Body of pancreas (tissue), 4 donors: ENCODE measurements at regions not wholly inside any gene's neighbourhood (a gene's known extent, or its start where the extent isn't known, plus 50 kb on each side); places are given as distances from the start of the nearest gene placed in this dataset.

Experiments
- ATAC-seq: fragments of 150-250 bp; one replicate; pipeline ENCODE4 v1.9.1; 2016
- DNase-seq, 4 donors: peaks; one replicate each; pipeline ENCODE4 v3.0.0-alpha.2; 2019
- H3K27ac ChIP-seq, 4 donors: fragments of 200-600 bp; sonication (generic); 1 replicate in 3 of 4; 2 replicates in 1 of 4; pipeline versions ENCODE4 v1.5.1 to v1.6.1; 2016 to 2019; ENCODE audit warnings: mild to moderate bottlenecking in 1 of 4, mixed read lengths in 1 of 4, moderate library complexity in 1 of 4
- H3K27me3 ChIP-seq, 2 donors: fragments of 200-600 bp; sonication (generic); one replicate each; pipeline ENCODE4 v1.6.0; 2016; ENCODE audit warnings: mild to moderate bottlenecking in 1 of 2
- H3K36me3 ChIP-seq, 2 donors: fragments of 200-600 bp; sonication (generic); replicated peaks in 1 of 2; 2 replicates each; pipeline ENCODE4 v1.5.1; 2016; ENCODE audit warnings: low read depth in 2 of 2; ENCODE audit not compliant: insufficient read depth in 1 of 2
- H3K4me1 ChIP-seq: fragments of 200-600 bp; sonication (generic); one replicate; pipeline ENCODE4 v1.6.0; 2016
- H3K4me3 ChIP-seq, 2 donors: fragments of 200-600 bp; sonication (generic); 1 replicate in 1 of 2; 2 replicates in 1 of 2; pipeline ENCODE4 v1.5.1; 2016 to 2019
- H3K9me3 ChIP-seq, 3 donors: fragments of 200-600 bp; sonication (generic); 1 replicate in 2 of 3; 2 replicates in 1 of 3; pipeline ENCODE4 v1.5.1; 2016
- CTCF ChIP-seq, 7 experiments: fragments of 450-650 bp in 4 of 7; fragments of 200-600 bp in 3 of 7; sonication (generic) in 3 of 7; IDR thresholded peaks; one replicate each; pipeline ENCODE4 v1.5.1; 2016 to 2019; ENCODE audit warnings: antibody characterized with exemption in 7 of 7
- POLR2A ChIP-seq, 3 donors: fragments of 450-650 bp; IDR thresholded peaks; one replicate each; pipeline ENCODE4 v1.6.1; 2016; ENCODE audit warnings: antibody characterized with exemption in 3 of 3, mild to moderate bottlenecking in 2 of 3
- WGBS, 2 donors: methylation state at CpG; one replicate each; pipeline ENCODE4 v1.1.5; 2017; 5-methylcytosine and 5-hydroxymethylcytosine counted together
- intact Hi-C: fragments of 100-400 bp; cut with DNase I; formaldehyde crosslinking; loops from one replicate; pipeline ENCODE4 v1.15.1; 2023

DNA sequence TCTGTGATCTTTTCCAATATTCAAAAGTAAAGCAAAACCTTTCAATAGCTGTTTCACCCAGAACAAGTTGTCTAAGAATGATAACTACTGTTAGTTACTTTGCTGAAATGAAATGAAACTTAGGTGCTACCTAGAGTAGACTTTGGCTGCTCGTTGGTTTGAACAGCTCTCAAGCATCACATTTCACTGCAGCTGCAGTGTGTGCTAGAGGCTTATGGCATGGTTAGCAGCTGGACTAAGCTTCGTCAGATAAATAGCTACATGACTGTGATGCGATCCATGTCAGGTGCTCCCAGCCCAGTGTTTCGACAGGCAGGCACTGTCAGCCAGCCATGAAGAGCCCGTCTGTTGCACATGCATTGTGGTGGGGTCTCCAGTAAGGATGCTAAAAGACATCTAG lies 201.1 kb downstream of the TFAP2B start:
- WGBS, 2 donors = 38 to 43% methylated on average over 5 of the region's 5 CpGs
- TF ChIP-seq CTCF (IDR thresholded peaks at IDR 0.05) = no peak
- no peak for TF ChIP-seq POLR2A (IDR thresholded peaks at IDR 0.05)
- no peak overlapping the region for H3K4me3 ChIP-seq
- no peak overlapping the region for H3K27ac ChIP-seq
- no peaks in the 10 kb centered on the region for H3K36me3 ChIP-seq
- H3K4me1 ChIP-seq = no peaks in the 10 kb centered on the region
- intact Hi-C loops = no loop called here
- ATAC-seq = no peak
- no peak for DNase-seq
- H3K9me3 ChIP-seq = no peaks in the 10 kb centered on the region
- H3K27me3 ChIP-seq = no peaks in the 10 kb centered on the region

- ATAC-seq = no peak
- no peaks in the 10 kb centered on the region for H3K4me1 ChIP-seq
- H3K36me3 ChIP-seq = no peaks in the 10 kb centered on the region
- H3K9me3 ChIP-seq = no peaks in the 10 kb centered on the region
- H3K4me3 ChIP-seq = no peak overlapping the region
- TF ChIP-seq POLR2A (IDR thresholded peaks at IDR 0.05) = no peak
- TF ChIP-seq CTCF (IDR thresholded peaks at IDR 0.05) = no peak
- DNase-seq = no peak
- 55 to 66% methylated on average over 3 of the region's 3 CpGs for WGBS, 2 donors
- no peaks in the 10 kb centered on the region for H3K27me3 ChIP-seq
- intact Hi-C loops = no loop called here
- no peak overlapping the region for H3K27ac ChIP-seq
These were observed 202.5 kb downstream of the TFAP2B start for GRCh38 chr6:51021171-51021570.

- TF ChIP-seq POLR2A (IDR thresholded peaks at IDR 0.05) (no peak), CTCF (IDR thresholded peaks at IDR 0.05) (no peak)
- Histone ChIP-seq H3K4me3 (no peak overlapping the region), H3K36me3 (no peaks in the 10 kb centered on the region), H3K9me3 (no peaks in the 10 kb centered on the region), H3K27ac (no peak overlapping the region), H3K27me3 (no peaks in the 10 kb centered on the region), H3K4me1 (no peaks in the 10 kb centered on the region)
- WGBS, 2 donors = 33 to 37% methylated on average over 3 of the region's 3 CpGs
- no peak for DNase-seq
- no peak for ATAC-seq
- intact Hi-C loops = no loop called here
These were observed 205.5 kb downstream of the TFAP2B start for GRCh38 chr6:51024126-51024525.

DNA sequence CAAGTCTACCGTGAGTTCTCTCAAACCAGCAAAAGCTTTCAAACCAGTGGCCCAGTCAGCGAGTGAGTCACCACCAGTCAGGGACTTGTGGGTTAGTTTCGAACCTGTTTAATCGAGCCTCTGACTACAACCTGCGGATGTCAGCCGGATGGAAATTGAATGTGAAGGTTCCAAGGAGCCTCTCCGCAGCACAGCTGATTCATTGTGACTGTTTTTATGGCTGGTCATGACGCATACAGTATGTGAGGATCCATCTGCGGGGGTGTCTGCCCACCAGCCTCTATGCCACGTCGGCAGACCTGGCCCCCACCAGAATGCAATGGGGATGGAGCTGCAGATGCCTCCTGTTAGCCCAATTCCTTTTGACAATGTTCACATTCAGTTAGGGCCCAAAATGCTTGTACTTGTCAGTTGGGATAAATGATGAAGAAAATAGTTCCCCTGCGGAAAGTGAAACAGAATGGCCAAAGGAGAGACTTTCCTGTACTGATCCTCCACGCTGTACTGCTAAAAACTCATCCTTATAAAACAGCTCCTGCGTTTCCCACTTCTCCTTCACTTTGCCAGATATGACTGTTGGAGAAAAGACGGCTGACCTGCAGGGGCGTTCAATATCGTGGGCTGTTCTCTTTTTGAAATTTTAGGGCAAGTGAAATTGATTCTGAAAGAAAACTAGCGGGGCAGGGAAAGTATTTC lies 206.6 kb downstream of the TFAP2B start:
- no peak overlapping the region for H3K27ac ChIP-seq
- H3K4me3 ChIP-seq = no peak overlapping the region
- DNase-seq (no peak), ATAC-seq (no peak)
- H3K27me3 ChIP-seq = no peaks in the 10 kb centered on the region
- H3K9me3 ChIP-seq = no peaks in the 10 kb centered on the region
- TF ChIP-seq CTCF (IDR thresholded peaks at IDR 0.05) (no peak), POLR2A (IDR thresholded peaks at IDR 0.05) (no peak)
- H3K36me3 ChIP-seq = no peaks in the 10 kb centered on the region
- intact Hi-C loops = no loop called here
- 63 to 72% methylated on average over 17 to 18 of the region's 18 CpGs for WGBS, 2 donors
- no peaks in the 10 kb centered on the region for H3K4me1 ChIP-seq
